HK-2 (cell line): ENCODE measurements at regions not wholly inside any gene's neighbourhood (a gene's known extent, or its start where the extent isn't known, plus 50 kb on each side); places are given as distances from the start of the nearest gene placed in this dataset.
A peak's percentile ranks its signal among the peaks of the same experiment; 100 is the strongest.
"Not testable (repeated sequence)": the region's sequence is repeated elsewhere in the genome, so short reads cannot be mapped to it uniquely, and the experiment has no call there.

Source experiments
- DNase-seq: peaks from one replicate; pipeline ENCODE4 v3.0.0-alpha.2; 2018; ENCODE audit not compliant: unreplicated experiment

GRCh38 chrX:7638078-7638710 lies 204.8 kb upstream of the VCX start:
- no peak for DNase-seq

GRCh38 chrX:7637066-7637465 lies 205.9 kb upstream of the VCX start:
- no peak for DNase-seq

- DNase-seq = no peak
Measured at GRCh38 chrX:7635604-7636003, 207.4 kb upstream of the VCX start.

GRCh38 chrX:7620560-7620959 lies 222.4 kb upstream of the VCX start:
- no peak for DNase-seq

- no peak for DNase-seq
Measured at GRCh38 chrX:7617994-7618393, 225.0 kb upstream of the VCX start.

GRCh38 chrX:7614616-7615015 lies 228.4 kb upstream of the VCX start:
- no peak for DNase-seq

- not testable (repeated sequence) for DNase-seq
Measured at GRCh38 chrX:7608625-7609024, 234.3 kb upstream of the VCX start.

GRCh38 chrX:7606039-7606652 lies 236.8 kb upstream of the VCX start:
- no peak for DNase-seq

GRCh38 chrX:7603387-7603786 lies 239.6 kb upstream of the VCX start:
- DNase-seq = no peak

- no peak for DNase-seq
Measured at GRCh38 chrX:7596822-7597221, 246.1 kb upstream of the VCX start.

- DNase-seq = not testable (repeated sequence)
Measured at GRCh38 chrX:7593370-7593769, 249.6 kb upstream of the VCX start.

- no peak for DNase-seq
Measured at GRCh38 chrX:7586126-7586525, 256.8 kb upstream of the VCX start.

GRCh38 chrX:7582191-7582590 lies 260.8 kb upstream of the VCX start:
- DNase-seq = no peak

GRCh38 chrX:7580127-7580526 lies 262.8 kb upstream of the VCX start:
- no peak for DNase-seq

- DNase-seq = peak; percentile 2
Measured at GRCh38 chrX:7574325-7574724, 268.6 kb upstream of the VCX start.

GRCh38 chrX:7570432-7571029 lies 272.4 kb upstream of the VCX start:
- no peak for DNase-seq

GRCh38 chrX:7568597-7568996 lies 274.4 kb upstream of the VCX start:
- DNase-seq = no peak

- DNase-seq = no peak
Measured at GRCh38 chrX:7568130-7568529, 274.8 kb upstream of the VCX start.

- no peak for DNase-seq
Measured at GRCh38 chrX:7552760-7553159, 290.2 kb upstream of the VCX start.

GRCh38 chrX:7546551-7547080 lies 296.4 kb upstream of the VCX start:
- DNase-seq = no peak

- DNase-seq = no peak
Measured at GRCh38 chrX:7545564-7545963, 297.4 kb upstream of the VCX start.

- DNase-seq = no peak
Measured at GRCh38 chrX:7542587-7543380, 300.2 kb upstream of the VCX start.
